GM10248 (cell line): ENCODE measurements at regions not wholly inside any gene's neighbourhood (a gene's known extent, or its start where the extent isn't known, plus 50 kb on each side); places are given as distances from the start of the nearest gene placed in this dataset.

Experiments used
- CTCF ChIA-PET: fragments of 300-600 bp; sonication (Branson Sonifier 250); formaldehyde crosslinking; extraction: SDS; loops from one replicate; lab custom pipeline; 2021; ENCODE audit warnings: antibody characterized with exemption; lab: Yijun Ruan, JAX
- POLR2A ChIA-PET: fragments of 350-650 bp; sonication (Branson Sonifier 250); formaldehyde crosslinking; extraction: SDS; loops from one replicate; lab custom pipeline; 2020; ENCODE audit warnings: antibody characterized with exemption; lab: Yijun Ruan, JAX
- DNase-seq: peaks from one replicate; pipeline ENCODE4 v3.0.0; 2012; ENCODE audit errors: extremely low spot score
- TF ChIP-seq, protein P1 (sequence below): IDR thresholded peaks from 2 replicates; pipeline ENCODE4 v1.5.1; 2012; ENCODE audit warnings: mild to moderate bottlenecking, low read depth; ENCODE audit errors: extremely low read depth, missing control alignments, control extremely low read depth

DNA sequence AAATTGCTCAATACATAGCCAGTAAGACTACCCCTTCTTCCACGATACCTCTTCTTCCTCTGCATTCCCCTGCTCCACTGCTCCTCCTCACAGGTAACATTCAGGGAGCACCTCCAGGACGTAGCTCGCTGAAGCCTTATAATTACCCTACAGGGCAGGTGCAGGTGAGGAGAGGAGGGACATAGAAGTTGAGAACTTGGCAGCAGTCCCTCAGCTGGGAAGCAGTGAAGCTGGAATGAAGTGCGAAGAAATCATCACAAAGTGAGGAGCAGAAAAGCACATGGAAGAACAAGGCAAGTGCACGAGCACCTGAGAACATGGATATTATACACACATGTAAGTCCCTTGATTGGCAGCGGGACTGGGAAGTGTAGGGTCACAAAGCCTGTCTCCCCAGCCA, 118.2 kb downstream of the HSD17B3 start:
- TF ChIP-seq, protein P1, sequence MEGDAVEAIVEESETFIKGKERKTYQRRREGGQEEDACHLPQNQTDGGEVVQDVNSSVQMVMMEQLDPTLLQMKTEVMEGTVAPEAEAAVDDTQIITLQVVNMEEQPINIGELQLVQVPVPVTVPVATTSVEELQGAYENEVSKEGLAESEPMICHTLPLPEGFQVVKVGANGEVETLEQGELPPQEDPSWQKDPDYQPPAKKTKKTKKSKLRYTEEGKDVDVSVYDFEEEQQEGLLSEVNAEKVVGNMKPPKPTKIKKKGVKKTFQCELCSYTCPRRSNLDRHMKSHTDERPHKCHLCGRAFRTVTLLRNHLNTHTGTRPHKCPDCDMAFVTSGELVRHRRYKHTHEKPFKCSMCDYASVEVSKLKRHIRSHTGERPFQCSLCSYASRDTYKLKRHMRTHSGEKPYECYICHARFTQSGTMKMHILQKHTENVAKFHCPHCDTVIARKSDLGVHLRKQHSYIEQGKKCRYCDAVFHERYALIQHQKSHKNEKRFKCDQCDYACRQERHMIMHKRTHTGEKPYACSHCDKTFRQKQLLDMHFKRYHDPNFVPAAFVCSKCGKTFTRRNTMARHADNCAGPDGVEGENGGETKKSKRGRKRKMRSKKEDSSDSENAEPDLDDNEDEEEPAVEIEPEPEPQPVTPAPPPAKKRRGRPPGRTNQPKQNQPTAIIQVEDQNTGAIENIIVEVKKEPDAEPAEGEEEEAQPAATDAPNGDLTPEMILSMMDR: no peak
- ChIA-PET CTCF (no interaction called here), POLR2A (no interaction called here)
- no peak for DNase-seq

DNA sequence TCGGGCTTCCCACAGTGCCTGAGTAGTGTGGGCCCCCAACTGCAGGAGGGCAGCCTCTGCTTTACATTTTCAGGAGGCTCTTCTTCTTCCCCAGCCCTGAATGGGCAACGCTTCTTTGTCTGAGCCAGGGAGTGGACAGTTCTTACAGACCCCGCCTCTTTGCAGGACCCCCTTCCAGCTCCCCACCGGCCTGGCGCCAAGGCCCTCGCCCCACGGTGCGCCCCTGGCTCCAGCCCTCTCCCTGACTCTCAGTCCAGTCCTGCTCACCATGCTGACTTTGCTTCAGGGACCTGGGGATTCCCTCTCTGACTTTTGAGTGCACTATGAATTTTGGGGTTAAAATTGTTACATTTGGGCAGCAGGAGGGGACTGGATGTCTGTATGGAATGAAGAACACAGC, 123.8 kb downstream of the HSD17B3 start:
- no peak for DNase-seq
- CTCF ChIA-PET: no interaction called here
- POLR2A ChIA-PET: no interaction called here
- TF ChIP-seq, protein P1: no peak

DNA sequence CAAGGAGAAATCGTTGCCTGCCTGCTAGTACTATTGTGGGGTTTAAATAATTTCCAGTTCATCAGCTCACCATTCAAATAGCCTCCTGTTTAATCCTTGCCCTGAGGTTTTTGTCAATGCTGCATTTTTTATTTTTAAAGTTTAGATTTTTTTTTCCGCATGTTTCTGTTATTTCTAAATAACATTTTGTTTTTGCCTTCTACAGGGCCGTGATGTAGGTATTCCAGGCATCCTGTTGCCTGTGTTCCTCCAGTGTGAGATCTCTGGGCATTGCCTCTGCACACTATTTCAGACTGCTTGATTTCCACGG, 124.3 kb downstream of the HSD17B3 start:
- no peak for DNase-seq
- ChIA-PET POLR2A (no interaction called here), CTCF (no interaction called here)
- TF ChIP-seq, protein P1: no peak

DNA sequence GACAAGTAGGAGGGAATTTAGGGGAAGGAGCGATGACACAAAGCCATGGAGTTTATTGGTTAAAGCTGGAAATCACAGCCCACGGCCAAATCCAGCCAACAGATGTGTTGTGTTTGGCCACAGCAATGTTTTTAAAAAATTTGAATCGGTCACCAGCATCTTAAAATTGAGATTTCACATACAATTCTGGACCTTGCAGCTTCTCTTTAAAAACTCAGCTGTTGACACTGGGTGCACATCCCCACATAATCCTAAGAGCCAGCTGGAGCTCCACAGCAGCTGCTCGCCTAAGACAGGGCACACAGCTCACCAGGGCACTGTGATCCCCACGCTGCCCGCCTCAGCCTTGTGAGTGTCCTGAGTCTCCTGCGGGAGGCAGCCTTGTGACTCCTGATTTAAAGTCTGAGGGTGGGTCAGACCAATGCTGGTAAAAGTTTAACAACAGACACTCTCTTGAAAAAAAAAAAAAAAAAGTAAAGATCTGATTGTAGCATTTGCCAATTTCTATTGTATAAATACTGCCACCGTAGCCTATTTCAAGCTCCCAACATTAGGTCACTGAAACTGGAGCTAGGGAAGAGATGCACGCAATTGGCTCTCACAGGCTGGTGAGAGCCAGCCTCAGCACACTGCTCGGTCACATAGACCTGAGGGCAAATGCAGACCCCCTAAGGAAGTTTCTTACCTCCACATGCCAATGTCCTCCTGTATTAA, 124.8 kb downstream of the HSD17B3 start:
- DNase-seq: no peak
- TF ChIP-seq, protein P1: no peak
- CTCF ChIA-PET: no interaction called here
- POLR2A ChIA-PET: no interaction called here

DNA sequence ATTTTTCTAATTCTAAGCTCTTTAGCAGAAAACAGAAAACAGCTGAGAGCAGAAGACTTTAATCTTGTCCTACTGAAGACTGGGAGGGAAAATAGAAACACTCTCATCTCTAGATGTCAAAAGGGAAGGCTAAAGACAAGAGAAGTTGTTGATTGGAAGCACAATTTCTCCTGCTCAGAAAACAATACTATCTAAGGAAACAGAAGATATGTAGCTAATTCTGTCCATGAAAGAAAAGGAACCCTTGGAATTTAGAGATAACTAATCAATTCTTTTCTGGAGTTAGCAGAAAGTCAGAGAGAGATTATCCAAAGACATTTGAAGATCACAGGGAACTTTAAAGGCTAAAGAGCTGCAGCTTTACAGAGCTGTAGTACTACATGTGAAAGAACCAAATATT, 126.2 kb downstream of the HSD17B3 start:
- no peak for DNase-seq
- TF ChIP-seq, protein P1: no peak
- ChIA-PET CTCF (no interaction called here), POLR2A (no interaction called here)

DNA sequence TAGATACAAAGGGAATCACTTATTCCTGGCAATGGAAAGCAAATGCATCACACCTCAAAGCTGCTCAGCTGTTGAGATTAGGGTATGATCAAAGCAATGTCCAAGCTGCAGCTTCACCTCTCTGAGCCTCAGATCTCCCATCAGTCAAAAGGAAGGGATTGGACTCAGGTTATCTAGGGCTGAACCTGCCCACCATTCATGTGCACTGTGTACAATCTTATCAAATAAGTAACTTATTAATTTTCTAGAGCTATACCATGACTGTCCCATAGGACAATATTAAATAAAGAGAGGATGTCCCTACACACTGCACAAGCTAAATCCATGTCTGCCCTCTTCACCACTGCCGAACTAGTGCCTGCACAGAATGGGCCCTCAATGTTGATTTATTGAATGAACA, 127.0 kb downstream of the HSD17B3 start:
- ChIA-PET POLR2A (no interaction called here), CTCF (no interaction called here)
- DNase-seq: no peak
- TF ChIP-seq, protein P1: no peak
